ENCODE measurements at regions not wholly inside any gene's neighbourhood (a gene's known extent, or its start where the extent isn't known, plus 50 kb on each side); places are given as distances from the start of the nearest gene placed in this dataset.

DNA sequence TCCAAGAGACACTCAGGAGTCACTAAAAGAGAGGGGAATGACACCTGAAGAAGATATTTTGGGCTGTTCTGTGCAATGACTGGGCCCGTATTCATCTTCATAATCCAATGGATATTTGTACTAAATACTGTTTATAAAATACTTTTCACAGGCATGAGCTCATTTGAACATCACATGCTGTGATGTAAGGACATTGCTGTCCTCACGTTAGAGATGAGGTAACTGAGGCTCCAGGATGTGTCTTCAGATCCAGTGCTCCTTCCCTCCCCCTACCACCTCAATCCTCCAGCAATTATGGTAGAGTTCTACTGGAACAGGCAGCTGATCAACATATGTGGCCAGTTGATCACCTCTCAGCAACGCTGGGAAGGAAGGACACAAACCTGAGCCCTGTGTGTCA, 139.4 kb upstream of the OSMR start:
- H3K4me1 ChIP-seq (ENCODE audit: control insufficient read depth, insufficient read depth, low read length, poor library complexity, severe bottlenecking), result peaks cover 11% of the 10 kb centered on the region
- no peaks in the 10 kb centered on the region for H3K9me3 ChIP-seq (ENCODE audit: control insufficient read depth, low read length)
- H3K27ac ChIP-seq (ENCODE audit: low read depth, low read length, severe bottlenecking), result no peak overlapping the region
- no peak overlapping the region for H3K4me3 ChIP-seq (ENCODE audit: extremely low read depth, insufficient read depth, low read length, poor library complexity, severe bottlenecking)
- 75 to 93% methylated on average over 1 to 2 of the region's 3 CpGs for WGBS, 2 experiments (ENCODE audit: insufficient coverage in 2 of 2)
- H3K36me3 ChIP-seq (ENCODE audit: control insufficient read depth, insufficient read depth, low read length), result no peaks in the 10 kb centered on the region

DNA sequence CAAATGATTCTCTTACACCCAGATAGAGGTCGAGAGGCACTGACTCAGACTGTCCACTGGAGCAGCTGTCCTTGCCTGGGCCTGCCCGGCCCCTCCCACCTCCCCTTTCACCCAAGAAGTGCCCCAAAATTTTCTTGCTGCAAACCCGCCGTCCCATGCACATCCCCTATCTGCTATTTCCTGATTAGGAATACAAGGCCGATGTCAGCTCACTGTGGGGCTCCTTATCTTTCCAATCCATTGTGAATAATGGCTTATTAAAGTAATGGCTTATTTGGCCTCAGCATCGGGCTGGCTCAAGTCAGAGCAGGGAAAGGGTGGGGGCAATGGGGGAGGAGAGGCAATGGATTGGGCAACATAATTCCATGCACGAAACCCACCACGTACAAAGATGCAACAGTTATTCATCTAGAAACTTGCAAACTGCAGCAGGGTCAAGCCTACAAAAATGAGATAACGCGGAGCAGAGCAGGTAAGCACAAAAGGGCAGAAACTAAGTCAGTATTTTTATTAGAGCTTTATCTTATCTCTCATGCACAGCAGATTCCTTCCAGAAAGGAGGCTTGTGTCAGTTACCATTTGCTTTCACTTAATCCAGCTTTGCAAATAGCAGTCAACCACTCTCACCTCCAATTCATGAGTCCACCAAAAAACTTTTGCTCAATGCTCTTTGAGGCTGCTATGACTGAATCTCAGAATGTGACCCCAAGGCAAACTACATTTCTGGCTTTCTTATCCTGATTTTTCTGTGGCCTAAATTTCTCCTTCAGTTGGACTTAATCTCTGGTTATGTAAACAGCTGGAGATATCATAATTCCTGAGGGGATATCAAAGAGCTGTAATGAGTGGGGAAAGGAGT, 138.2 kb upstream of the OSMR start:
- 84 to 92% methylated on average over 7 to 9 of the region's 10 CpGs for WGBS, 2 experiments (ENCODE audit: insufficient coverage in 2 of 2)
- H3K9me3 ChIP-seq (ENCODE audit: control insufficient read depth, low read length), result no peaks in the 10 kb centered on the region
- H3K4me3 ChIP-seq (ENCODE audit: extremely low read depth, insufficient read depth, low read length, poor library complexity, severe bottlenecking), result no peak overlapping the region
- H3K4me1 ChIP-seq (ENCODE audit: control insufficient read depth, insufficient read depth, low read length, poor library complexity, severe bottlenecking), result peaks cover 11% of the 10 kb centered on the region
- H3K27ac ChIP-seq (ENCODE audit: low read depth, low read length, severe bottlenecking), result no peak overlapping the region
- H3K36me3 ChIP-seq (ENCODE audit: control insufficient read depth, insufficient read depth, low read length), result no peaks in the 10 kb centered on the region

DNA sequence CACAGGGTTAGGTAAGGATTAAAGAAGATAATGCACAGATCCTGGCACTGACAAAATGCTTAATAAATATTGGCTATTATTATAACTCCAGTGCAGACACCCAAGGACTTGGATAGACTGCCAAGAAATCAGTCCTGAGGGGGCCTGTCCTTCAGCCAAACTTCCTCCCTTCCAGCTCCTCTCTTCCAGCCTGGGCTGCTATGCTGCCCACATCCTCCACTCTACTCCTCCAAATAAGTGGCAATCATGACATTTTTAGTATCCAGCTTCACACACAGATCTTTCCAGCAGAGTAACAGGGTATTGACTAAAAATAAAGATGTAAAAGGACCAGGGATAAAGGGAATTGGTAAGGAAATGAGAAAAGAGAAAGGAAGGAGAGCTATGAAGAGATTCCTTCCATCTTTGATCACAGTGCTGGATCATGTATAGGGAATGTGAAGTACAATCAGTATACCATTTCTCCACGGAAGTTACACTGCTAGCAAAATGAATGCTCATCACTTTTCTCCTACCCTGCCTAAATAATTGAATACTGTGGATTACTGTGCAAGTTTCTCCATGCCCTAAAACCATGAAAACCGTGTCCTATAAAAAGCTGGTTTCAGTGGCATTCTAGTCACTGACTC, 136.0 kb upstream of the OSMR start:
- WGBS, 2 experiments (ENCODE audit: insufficient coverage in 2 of 2), result 88% methylated on average over 1 of the region's 2 CpGs
- no peak overlapping the region for H3K27ac ChIP-seq (ENCODE audit: low read depth, low read length, severe bottlenecking)

DNA sequence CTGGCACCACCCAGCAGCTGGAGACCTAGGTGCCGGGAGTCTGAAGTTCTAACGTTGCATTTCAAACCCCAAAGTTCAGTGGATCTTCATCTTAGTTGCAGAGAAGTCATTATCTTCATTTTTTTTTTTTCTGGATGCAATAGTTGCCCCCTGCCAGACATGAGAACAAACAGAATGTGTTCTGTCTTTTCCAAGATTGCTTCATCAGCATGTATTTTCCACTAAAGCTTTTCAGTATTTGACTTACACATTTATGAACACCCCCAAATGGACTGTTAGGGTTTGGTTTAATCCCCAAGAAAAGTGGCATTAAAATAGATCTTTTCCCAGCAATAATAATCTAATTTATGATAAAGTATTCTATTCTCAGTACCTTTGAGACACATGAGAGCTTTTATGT, 135.2 kb upstream of the OSMR start:
- H3K36me3 ChIP-seq (ENCODE audit: control insufficient read depth, insufficient read depth, low read length), result no peaks in the 10 kb centered on the region
- no peaks in the 10 kb centered on the region for H3K9me3 ChIP-seq (ENCODE audit: control insufficient read depth, low read length)
- no peak overlapping the region for H3K4me3 ChIP-seq (ENCODE audit: extremely low read depth, insufficient read depth, low read length, poor library complexity, severe bottlenecking)
- peaks cover 11% of the 10 kb centered on the region for H3K4me1 ChIP-seq (ENCODE audit: control insufficient read depth, insufficient read depth, low read length, poor library complexity, severe bottlenecking)
- H3K27ac ChIP-seq (ENCODE audit: low read depth, low read length, severe bottlenecking), result no peak overlapping the region
- WGBS, 2 experiments (ENCODE audit: insufficient coverage in 2 of 2), result 94% methylated on average over 2 of the region's 2 CpGs; no CpG with 5 or more reads in 1 of the 2 experiments

More for the DNA sequence above, 136.0 kb upstream of the OSMR start:
- Histone ChIP-seq H3K4me1 (ENCODE audit: control insufficient read depth, insufficient read depth, low read length, poor library complexity, severe bottlenecking) (peaks cover 11% of the 10 kb centered on the region), H3K9me3 (ENCODE audit: control insufficient read depth, low read length) (no peaks in the 10 kb centered on the region), H3K4me3 (ENCODE audit: extremely low read depth, insufficient read depth, low read length, poor library complexity, severe bottlenecking) (no peak overlapping the region), H3K36me3 (ENCODE audit: control insufficient read depth, insufficient read depth, low read length) (no peaks in the 10 kb centered on the region)

DNA sequence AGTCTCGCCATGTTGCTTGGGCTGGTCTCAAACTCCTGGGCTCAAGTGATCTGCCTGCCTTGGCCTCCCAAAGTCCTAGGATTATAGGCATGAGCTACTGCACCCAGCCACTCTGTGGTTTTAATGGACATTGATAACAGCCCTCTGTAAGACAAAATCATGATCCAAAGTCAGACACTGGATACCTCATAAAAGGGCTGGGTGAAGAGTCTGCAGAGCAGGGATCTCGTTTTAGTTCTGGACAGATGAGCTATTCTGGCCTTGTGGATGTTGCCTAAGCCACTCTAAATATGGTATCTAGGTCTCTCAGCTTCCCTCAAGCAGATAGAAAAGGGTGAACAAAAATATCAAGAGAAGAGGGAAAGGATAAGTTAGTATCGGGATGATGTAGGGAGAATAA, 133.4 kb upstream of the OSMR start:
- WGBS, 2 experiments (ENCODE audit: insufficient coverage in 2 of 2), result 93 to 100% methylated on average over 1 to 3 of the region's 3 CpGs
- H3K4me3 ChIP-seq (ENCODE audit: extremely low read depth, insufficient read depth, low read length, poor library complexity, severe bottlenecking), result no peak overlapping the region
- H3K36me3 ChIP-seq (ENCODE audit: control insufficient read depth, insufficient read depth, low read length), result no peaks in the 10 kb centered on the region
- no peaks in the 10 kb centered on the region for H3K4me1 ChIP-seq (ENCODE audit: control insufficient read depth, insufficient read depth, low read length, poor library complexity, severe bottlenecking)
- H3K27ac ChIP-seq (ENCODE audit: low read depth, low read length, severe bottlenecking), result no peak overlapping the region
- H3K9me3 ChIP-seq (ENCODE audit: control insufficient read depth, low read length), result no peaks in the 10 kb centered on the region

DNA sequence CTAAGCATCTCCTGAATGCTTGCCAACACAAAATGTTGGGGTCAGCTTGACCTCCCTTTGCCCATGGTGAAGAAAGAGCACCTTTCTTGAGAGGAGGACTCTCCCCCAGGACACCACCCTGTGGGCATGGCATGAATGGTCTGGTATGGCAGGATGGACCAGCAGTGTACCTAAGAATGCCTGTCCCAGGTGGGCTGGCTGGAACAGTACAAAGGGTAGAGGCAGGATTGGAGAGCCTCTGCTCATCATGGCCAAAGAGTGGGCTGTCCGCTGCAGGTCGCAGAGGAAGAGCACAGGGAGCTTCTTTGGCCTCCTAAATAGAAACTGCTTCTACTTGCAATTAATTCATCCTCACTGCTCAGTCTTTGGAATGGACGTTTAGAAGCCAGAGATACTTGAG, 131.6 kb upstream of the OSMR start:
- Histone ChIP-seq H3K4me1 (ENCODE audit: control insufficient read depth, insufficient read depth, low read length, poor library complexity, severe bottlenecking) (no peaks in the 10 kb centered on the region), H3K4me3 (ENCODE audit: extremely low read depth, insufficient read depth, low read length, poor library complexity, severe bottlenecking) (no peak overlapping the region), H3K36me3 (ENCODE audit: control insufficient read depth, insufficient read depth, low read length) (no peaks in the 10 kb centered on the region), H3K27ac (ENCODE audit: low read depth, low read length, severe bottlenecking) (no peak overlapping the region), H3K9me3 (ENCODE audit: control insufficient read depth, low read length) (no peaks in the 10 kb centered on the region)
- WGBS, 2 experiments (ENCODE audit: insufficient coverage in 2 of 2), result 83 to 100% methylated on average over 1 to 2 of the region's 3 CpGs

DNA sequence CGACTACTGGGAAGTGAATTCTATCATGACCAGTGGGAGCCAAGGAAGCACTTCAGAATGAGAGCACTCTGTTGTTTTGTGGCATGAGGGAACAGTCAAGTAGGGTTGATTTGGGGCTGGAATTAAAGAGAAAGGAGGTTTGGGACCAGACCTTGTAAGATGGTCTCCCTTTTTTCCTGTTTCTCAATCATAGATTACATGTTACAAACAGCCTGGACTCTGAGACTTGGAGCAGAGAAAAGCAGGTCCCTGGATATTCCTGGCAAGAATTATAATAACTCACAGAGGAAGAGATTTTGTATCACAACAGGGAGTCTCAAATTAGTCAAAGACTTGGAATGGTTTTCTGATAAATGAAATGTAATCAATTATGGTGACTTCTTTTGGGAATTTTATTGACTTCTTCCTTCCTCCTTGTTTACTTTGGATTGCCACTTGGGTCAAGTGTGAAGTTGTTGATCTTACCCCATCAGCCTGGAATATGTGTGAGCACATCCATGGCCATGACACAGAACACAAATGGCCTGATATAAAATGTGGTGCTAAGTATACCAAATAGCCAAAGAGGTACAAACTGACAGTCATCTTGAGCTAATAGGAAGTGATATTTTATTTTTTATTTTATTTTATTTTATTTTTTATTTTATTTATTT, 131.0 kb upstream of the OSMR start:
- H3K36me3 ChIP-seq (ENCODE audit: control insufficient read depth, insufficient read depth, low read length), result no peaks in the 10 kb centered on the region
- no peaks in the 10 kb centered on the region for H3K9me3 ChIP-seq (ENCODE audit: control insufficient read depth, low read length)
- 75 to 92% methylated on average over 1 of the region's 1 CpG for WGBS, 2 experiments (ENCODE audit: insufficient coverage in 2 of 2)
- peaks cover 4% of the 10 kb centered on the region for H3K4me1 ChIP-seq (ENCODE audit: control insufficient read depth, insufficient read depth, low read length, poor library complexity, severe bottlenecking)
- H3K27ac ChIP-seq (ENCODE audit: low read depth, low read length, severe bottlenecking), result no peak overlapping the region
- H3K4me3 ChIP-seq (ENCODE audit: extremely low read depth, insufficient read depth, low read length, poor library complexity, severe bottlenecking), result no peak overlapping the region

DNA sequence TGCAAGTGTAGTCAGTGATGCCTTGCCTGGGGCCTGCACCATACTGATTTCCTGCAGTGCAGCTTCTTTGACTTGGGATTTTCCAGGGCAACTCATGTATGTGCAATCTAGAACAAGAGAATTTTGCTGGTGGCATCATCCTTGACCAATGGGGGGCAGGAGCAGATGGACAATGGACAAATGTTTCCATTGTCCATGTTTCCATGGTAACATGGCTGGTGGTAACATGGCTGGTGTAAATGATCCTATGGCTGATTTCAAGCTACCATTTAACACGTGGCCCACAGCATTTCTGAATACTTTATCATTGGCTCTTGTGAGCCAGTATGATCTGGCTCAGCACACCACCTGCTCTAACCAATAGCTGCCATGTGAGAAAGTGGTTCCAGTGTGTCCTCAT, 130.1 kb upstream of the OSMR start:
- peaks cover 4% of the 10 kb centered on the region for H3K4me1 ChIP-seq (ENCODE audit: control insufficient read depth, insufficient read depth, low read length, poor library complexity, severe bottlenecking)
- WGBS, 2 experiments (ENCODE audit: insufficient coverage in 2 of 2), result 63% methylated on average over 1 of the region's 1 CpG; no CpG with 5 or more reads in 1 of the 2 experiments
- no peaks in the 10 kb centered on the region for H3K36me3 ChIP-seq (ENCODE audit: control insufficient read depth, insufficient read depth, low read length)
- no peak overlapping the region for H3K4me3 ChIP-seq (ENCODE audit: extremely low read depth, insufficient read depth, low read length, poor library complexity, severe bottlenecking)
- no peak overlapping the region for H3K27ac ChIP-seq (ENCODE audit: low read depth, low read length, severe bottlenecking)
- no peaks in the 10 kb centered on the region for H3K9me3 ChIP-seq (ENCODE audit: control insufficient read depth, low read length)

DNA sequence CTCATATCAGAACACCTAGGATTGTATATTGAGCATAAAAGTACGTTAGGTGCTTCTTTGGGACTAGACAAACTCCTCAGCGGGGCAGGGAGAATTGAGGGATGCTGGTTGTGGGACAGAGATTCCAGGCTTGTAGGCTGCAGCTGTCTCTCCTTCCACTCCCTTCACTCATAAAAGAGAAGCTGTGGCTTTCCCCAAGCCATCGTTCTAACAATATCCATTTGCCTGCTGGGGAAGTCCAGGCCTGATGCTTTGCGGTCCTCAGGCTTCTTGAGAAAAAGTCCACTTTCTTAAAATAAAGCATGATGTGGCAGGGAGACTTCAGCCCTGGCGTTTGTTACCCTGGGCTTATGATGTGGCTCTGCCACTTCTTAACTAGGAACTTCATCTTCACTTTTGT, 129.3 kb upstream of the OSMR start:
- WGBS, 2 experiments (ENCODE audit: insufficient coverage in 2 of 2), result 57 to 100% methylated on average over 1 to 3 of the region's 5 CpGs
- Histone ChIP-seq H3K4me3 (ENCODE audit: extremely low read depth, insufficient read depth, low read length, poor library complexity, severe bottlenecking) (no peak overlapping the region), H3K9me3 (ENCODE audit: control insufficient read depth, low read length) (no peaks in the 10 kb centered on the region), H3K36me3 (ENCODE audit: control insufficient read depth, insufficient read depth, low read length) (no peaks in the 10 kb centered on the region), H3K27ac (ENCODE audit: low read depth, low read length, severe bottlenecking) (no peak overlapping the region), H3K4me1 (ENCODE audit: control insufficient read depth, insufficient read depth, low read length, poor library complexity, severe bottlenecking) (peaks cover 4% of the 10 kb centered on the region)

DNA sequence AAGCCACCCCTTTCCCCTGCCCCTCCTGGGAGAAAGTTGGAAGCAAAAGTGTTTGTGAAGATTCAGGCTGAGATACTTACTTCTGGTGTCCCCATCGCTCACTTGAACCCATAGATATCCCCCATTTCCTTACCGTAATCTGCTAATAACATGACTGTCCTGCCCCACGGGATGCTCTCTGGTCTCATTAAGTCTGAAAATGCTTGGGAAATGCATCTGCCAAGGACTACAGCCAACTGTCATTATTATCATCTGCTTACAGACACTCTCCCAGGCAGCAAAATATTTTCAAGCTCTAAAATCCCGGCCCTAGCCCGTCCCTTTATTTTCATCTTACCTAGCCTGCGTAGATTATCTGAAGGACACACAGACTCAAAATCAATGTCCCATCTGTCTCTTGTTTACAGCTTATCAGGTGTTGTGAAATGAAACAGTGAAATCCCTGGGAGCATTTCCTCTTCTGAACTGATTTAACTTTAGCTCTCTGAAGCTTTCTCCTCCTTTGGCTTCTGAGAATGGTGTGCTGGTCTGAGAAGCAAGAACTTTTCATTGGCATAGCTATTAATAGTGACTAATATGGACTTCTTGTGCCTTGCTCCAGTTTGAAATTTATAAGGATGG, 126.9 kb upstream of the OSMR start:
- no peak overlapping the region for H3K4me3 ChIP-seq (ENCODE audit: extremely low read depth, insufficient read depth, low read length, poor library complexity, severe bottlenecking)
- H3K4me1 ChIP-seq (ENCODE audit: control insufficient read depth, insufficient read depth, low read length, poor library complexity, severe bottlenecking), result peaks cover 4% of the 10 kb centered on the region
- no peaks in the 10 kb centered on the region for H3K9me3 ChIP-seq (ENCODE audit: control insufficient read depth, low read length)
- WGBS, 2 experiments (ENCODE audit: insufficient coverage in 2 of 2), result 86 to 87% methylated on average over 4 to 6 of the region's 6 CpGs
- H3K27ac ChIP-seq (ENCODE audit: low read depth, low read length, severe bottlenecking), result peak overlapping the region; percentile 75
- H3K36me3 ChIP-seq (ENCODE audit: control insufficient read depth, insufficient read depth, low read length), result no peaks in the 10 kb centered on the region

Data from mesodermal cell (in vitro differentiated cells).